ENCODE measurements at regions not wholly inside any gene's neighbourhood (a gene's known extent, or its start where the extent isn't known, plus 50 kb on each side); places are given as distances from the start of the nearest gene placed in this dataset.

GRCh38 chr16:65212791-65213190 lies 90.9 kb upstream of the CDH11 start:
- Histone ChIP-seq H3K27ac (ENCODE audit: low read length) (no peak overlapping the region), H3K4me1 (ENCODE audit: control insufficient read depth, low read depth, low read length) (no peaks in the 10 kb centered on the region), H3K9me3 (ENCODE audit: control insufficient read depth, low read depth, low read length) (no peaks in the 10 kb centered on the region), H3K4me3 (ENCODE audit: low read length) (no peak overlapping the region), H3K9ac (ENCODE audit: low read length) (no peak overlapping the region), H3K36me3 (ENCODE audit: control insufficient read depth, low read depth, low read length) (no peaks in the 10 kb centered on the region), H3K27me3 (ENCODE audit: control insufficient read depth, insufficient read depth, low read length) (peaks cover 8% of the 10 kb centered on the region)

GRCh38 chr16:65212240-65212639 lies 90.4 kb upstream of the CDH11 start:
- no peak overlapping the region for H3K9ac ChIP-seq (ENCODE audit: low read length)
- no peaks in the 10 kb centered on the region for H3K36me3 ChIP-seq (ENCODE audit: control insufficient read depth, low read depth, low read length)
- H3K27me3 ChIP-seq (ENCODE audit: control insufficient read depth, insufficient read depth, low read length), result peaks cover 2% of the 10 kb centered on the region
- no peaks in the 10 kb centered on the region for H3K9me3 ChIP-seq (ENCODE audit: control insufficient read depth, low read depth, low read length)
- no peaks in the 10 kb centered on the region for H3K4me1 ChIP-seq (ENCODE audit: control insufficient read depth, low read depth, low read length)
- no peak overlapping the region for H3K4me3 ChIP-seq (ENCODE audit: low read length)
- H3K27ac ChIP-seq (ENCODE audit: low read length), result no peak overlapping the region

GRCh38 chr16:65202461-65202860 lies 80.6 kb upstream of the CDH11 start:
- H3K27ac ChIP-seq (ENCODE audit: low read length), result no peak overlapping the region
- no peaks in the 10 kb centered on the region for H3K27me3 ChIP-seq (ENCODE audit: control insufficient read depth, insufficient read depth, low read length)
- H3K36me3 ChIP-seq (ENCODE audit: control insufficient read depth, low read depth, low read length), result no peaks in the 10 kb centered on the region

GRCh38 chr16:65201511-65201910 lies 79.6 kb upstream of the CDH11 start:
- H3K4me1 ChIP-seq (ENCODE audit: control insufficient read depth, low read depth, low read length), result no peaks in the 10 kb centered on the region
- H3K36me3 ChIP-seq (ENCODE audit: control insufficient read depth, low read depth, low read length), result no peaks in the 10 kb centered on the region
- no peak overlapping the region for H3K27ac ChIP-seq (ENCODE audit: low read length)
- H3K9me3 ChIP-seq (ENCODE audit: control insufficient read depth, low read depth, low read length), result no peaks in the 10 kb centered on the region
- no peaks in the 10 kb centered on the region for H3K27me3 ChIP-seq (ENCODE audit: control insufficient read depth, insufficient read depth, low read length)
- no peak overlapping the region for H3K9ac ChIP-seq (ENCODE audit: low read length)
- no peak overlapping the region for H3K4me3 ChIP-seq (ENCODE audit: low read length)

More at GRCh38 chr16:65202461-65202860, 80.6 kb upstream of the CDH11 start:
- Histone ChIP-seq H3K4me1 (ENCODE audit: control insufficient read depth, low read depth, low read length) (no peaks in the 10 kb centered on the region), H3K9me3 (ENCODE audit: control insufficient read depth, low read depth, low read length) (no peaks in the 10 kb centered on the region), H3K4me3 (ENCODE audit: low read length) (no peak overlapping the region), H3K9ac (ENCODE audit: low read length) (no peak overlapping the region)

GRCh38 chr16:65200857-65201256 lies 79.0 kb upstream of the CDH11 start:
- H3K4me1 ChIP-seq (ENCODE audit: control insufficient read depth, low read depth, low read length), result no peaks in the 10 kb centered on the region
- no peak overlapping the region for H3K9ac ChIP-seq (ENCODE audit: low read length)
- H3K27ac ChIP-seq (ENCODE audit: low read length), result no peak overlapping the region
- H3K4me3 ChIP-seq (ENCODE audit: low read length), result no peak overlapping the region
- no peaks in the 10 kb centered on the region for H3K9me3 ChIP-seq (ENCODE audit: control insufficient read depth, low read depth, low read length)
- no peaks in the 10 kb centered on the region for H3K27me3 ChIP-seq (ENCODE audit: control insufficient read depth, insufficient read depth, low read length)
- no peaks in the 10 kb centered on the region for H3K36me3 ChIP-seq (ENCODE audit: control insufficient read depth, low read depth, low read length)

GRCh38 chr16:65200156-65200773 lies 78.4 kb upstream of the CDH11 start:
- no peak overlapping the region for H3K27ac ChIP-seq (ENCODE audit: low read length)
- no peaks in the 10 kb centered on the region for H3K4me1 ChIP-seq (ENCODE audit: control insufficient read depth, low read depth, low read length)
- H3K36me3 ChIP-seq (ENCODE audit: control insufficient read depth, low read depth, low read length), result no peaks in the 10 kb centered on the region
- no peak overlapping the region for H3K4me3 ChIP-seq (ENCODE audit: low read length)
- H3K9ac ChIP-seq (ENCODE audit: low read length), result no peak overlapping the region
- no peaks in the 10 kb centered on the region for H3K9me3 ChIP-seq (ENCODE audit: control insufficient read depth, low read depth, low read length)
- no peaks in the 10 kb centered on the region for H3K27me3 ChIP-seq (ENCODE audit: control insufficient read depth, insufficient read depth, low read length)

- Histone ChIP-seq H3K27me3 (ENCODE audit: control insufficient read depth, insufficient read depth, low read length) (no peaks in the 10 kb centered on the region), H3K4me1 (ENCODE audit: control insufficient read depth, low read depth, low read length) (no peaks in the 10 kb centered on the region), H3K36me3 (ENCODE audit: control insufficient read depth, low read depth, low read length) (no peaks in the 10 kb centered on the region), H3K4me3 (ENCODE audit: low read length) (no peak overlapping the region), H3K9ac (ENCODE audit: low read length) (no peak overlapping the region), H3K27ac (ENCODE audit: low read length) (no peak overlapping the region), H3K9me3 (ENCODE audit: control insufficient read depth, low read depth, low read length) (no peaks in the 10 kb centered on the region)
Measured at GRCh38 chr16:65196420-65197075, 74.7 kb upstream of the CDH11 start.

GRCh38 chr16:65195998-65196397 lies 74.1 kb upstream of the CDH11 start:
- Histone ChIP-seq H3K27ac (ENCODE audit: low read length) (no peak overlapping the region), H3K4me1 (ENCODE audit: control insufficient read depth, low read depth, low read length) (no peaks in the 10 kb centered on the region), H3K4me3 (ENCODE audit: low read length) (no peak overlapping the region), H3K9me3 (ENCODE audit: control insufficient read depth, low read depth, low read length) (no peaks in the 10 kb centered on the region), H3K9ac (ENCODE audit: low read length) (no peak overlapping the region), H3K36me3 (ENCODE audit: control insufficient read depth, low read depth, low read length) (no peaks in the 10 kb centered on the region), H3K27me3 (ENCODE audit: control insufficient read depth, insufficient read depth, low read length) (no peaks in the 10 kb centered on the region)

GRCh38 chr16:65185241-65185778 lies 63.4 kb upstream of the CDH11 start:
- no peaks in the 10 kb centered on the region for H3K9me3 ChIP-seq (ENCODE audit: control insufficient read depth, low read depth, low read length)
- H3K4me1 ChIP-seq (ENCODE audit: control insufficient read depth, low read depth, low read length), result no peaks in the 10 kb centered on the region
- H3K4me3 ChIP-seq (ENCODE audit: low read length), result no peak overlapping the region
- no peak overlapping the region for H3K27ac ChIP-seq (ENCODE audit: low read length)
- H3K36me3 ChIP-seq (ENCODE audit: control insufficient read depth, low read depth, low read length), result no peaks in the 10 kb centered on the region
- no peak overlapping the region for H3K9ac ChIP-seq (ENCODE audit: low read length)
- no peaks in the 10 kb centered on the region for H3K27me3 ChIP-seq (ENCODE audit: control insufficient read depth, insufficient read depth, low read length)

GRCh38 chr16:65181071-65181561 lies 59.3 kb upstream of the CDH11 start:
- no peak overlapping the region for H3K9ac ChIP-seq (ENCODE audit: low read length)
- no peak overlapping the region for H3K4me3 ChIP-seq (ENCODE audit: low read length)
- no peaks in the 10 kb centered on the region for H3K27me3 ChIP-seq (ENCODE audit: control insufficient read depth, insufficient read depth, low read length)
- H3K9me3 ChIP-seq (ENCODE audit: control insufficient read depth, low read depth, low read length), result no peaks in the 10 kb centered on the region
- H3K36me3 ChIP-seq (ENCODE audit: control insufficient read depth, low read depth, low read length), result no peaks in the 10 kb centered on the region
- H3K4me1 ChIP-seq (ENCODE audit: control insufficient read depth, low read depth, low read length), result peaks cover 4% of the 10 kb centered on the region
- H3K27ac ChIP-seq (ENCODE audit: low read length), result no peak overlapping the region

- Histone ChIP-seq H3K4me1 (ENCODE audit: control insufficient read depth, low read depth, low read length) (peaks cover 4% of the 10 kb centered on the region), H3K9ac (ENCODE audit: low read length) (no peak overlapping the region), H3K27me3 (ENCODE audit: control insufficient read depth, insufficient read depth, low read length) (no peaks in the 10 kb centered on the region), H3K27ac (ENCODE audit: low read length) (no peak overlapping the region), H3K36me3 (ENCODE audit: control insufficient read depth, low read depth, low read length) (no peaks in the 10 kb centered on the region), H3K9me3 (ENCODE audit: control insufficient read depth, low read depth, low read length) (no peaks in the 10 kb centered on the region), H3K4me3 (ENCODE audit: low read length) (no peak overlapping the region)
Measured at GRCh38 chr16:65178151-65178550, 56.3 kb upstream of the CDH11 start.

- Histone ChIP-seq H3K27ac (ENCODE audit: low read length) (no peak overlapping the region), H3K4me1 (ENCODE audit: control insufficient read depth, low read depth, low read length) (peaks cover 4% of the 10 kb centered on the region), H3K9ac (ENCODE audit: low read length) (no peak overlapping the region), H3K4me3 (ENCODE audit: low read length) (no peak overlapping the region), H3K36me3 (ENCODE audit: control insufficient read depth, low read depth, low read length) (no peaks in the 10 kb centered on the region), H3K9me3 (ENCODE audit: control insufficient read depth, low read depth, low read length) (no peaks in the 10 kb centered on the region), H3K27me3 (ENCODE audit: control insufficient read depth, insufficient read depth, low read length) (no peaks in the 10 kb centered on the region)
Measured at GRCh38 chr16:65176603-65177002, 54.7 kb upstream of the CDH11 start.
